GM12875 (cell line): ENCODE measurements at regions not wholly inside any gene's neighbourhood (a gene's known extent, or its start where the extent isn't known, plus 50 kb on each side); places are given as distances from the start of the nearest gene placed in this dataset.

Source experiments
- H3K4me3 ChIP-seq: one replicate; pipeline ENCODE4 v1.5.1; 2011; ENCODE audit warnings: low read depth, low read length, control low read depth
- CTCF ChIP-seq: IDR thresholded peaks from 2 replicates; pipeline ENCODE4 v1.5.1; 2011; ENCODE audit warnings: low read depth, mild to moderate bottlenecking, control low read depth, inconsistent platforms, low read length, moderate library complexity, borderline replicate concordance; ENCODE audit not compliant: insufficient read depth

GRCh38 chrX:150152546-150152945 is 210.6 kb upstream of the MAMLD1 start:
- no peak overlapping the region for H3K4me3 ChIP-seq
- no peak for TF ChIP-seq CTCF

- no peak overlapping the region for H3K4me3 ChIP-seq
- TF ChIP-seq CTCF: no peak
These were observed 207.6 kb upstream of the MAMLD1 start for GRCh38 chrX:150155436-150156035.

GRCh38 chrX:150156615-150157014 is 206.5 kb upstream of the MAMLD1 start:
- TF ChIP-seq CTCF: no peak
- no peak overlapping the region for H3K4me3 ChIP-seq

GRCh38 chrX:150157291-150157690 is 205.8 kb upstream of the MAMLD1 start:
- no peak for TF ChIP-seq CTCF
- no peak overlapping the region for H3K4me3 ChIP-seq

- no peak overlapping the region for H3K4me3 ChIP-seq
- no peak for TF ChIP-seq CTCF
These were observed 204.4 kb upstream of the MAMLD1 start for GRCh38 chrX:150158554-150159332.

- no peak overlapping the region for H3K4me3 ChIP-seq
- TF ChIP-seq CTCF: no peak
These were observed 203.6 kb upstream of the MAMLD1 start for GRCh38 chrX:150159537-150159936.

GRCh38 chrX:150160656-150161055 is 202.5 kb upstream of the MAMLD1 start:
- no peak for TF ChIP-seq CTCF
- H3K4me3 ChIP-seq: no peak overlapping the region
